OCI-LY7 (cell line): ENCODE measurements at regions not wholly inside any gene's neighbourhood (a gene's known extent, or its start where the extent isn't known, plus 50 kb on each side); places are given as distances from the start of the nearest gene placed in this dataset.

ENCODE experiments used
- EZH2phosphoT487 ChIP-seq: fragments of 200-600 bp; sonication (generic); IDR thresholded peaks from 2 replicates; pipeline ENCODE4 v1.6.1; 2018; ENCODE audit warnings: low read depth, borderline replicate concordance, mild to moderate bottlenecking, mixed run types, antibody characterized with exemption, low read length, moderate library complexity, mixed read lengths
- TF ChIP-seq, protein P1 (sequence below): fragments of 200-600 bp; sonication (generic); conservative IDR thresholded peaks from 2 replicates; pipeline ENCODE4 v1.5.1; 2014; ENCODE audit warnings: mild to moderate bottlenecking, antibody characterized with exemption, low read length, moderate library complexity, mixed read lengths

DNA sequence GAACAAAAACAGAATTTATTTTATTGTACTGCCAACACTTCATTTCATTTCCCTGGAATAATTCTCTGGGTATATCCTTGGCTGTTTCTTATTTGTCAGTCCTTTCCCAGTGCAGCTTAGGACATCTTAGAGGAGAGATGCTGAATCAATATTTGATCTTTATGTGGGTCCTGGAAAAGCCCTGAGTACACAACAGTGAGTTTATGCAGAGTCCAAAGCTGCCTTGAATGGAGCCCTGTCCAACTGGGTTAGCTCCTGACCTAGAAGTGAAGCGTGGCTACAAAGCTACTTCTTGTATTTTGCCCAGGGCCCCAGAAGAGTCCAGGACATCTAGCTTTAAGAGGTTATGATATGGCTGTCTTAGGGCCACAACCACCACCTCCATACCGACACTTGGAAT lies 378.0 kb upstream of the FAT3 start:
- TF ChIP-seq, protein P1, sequence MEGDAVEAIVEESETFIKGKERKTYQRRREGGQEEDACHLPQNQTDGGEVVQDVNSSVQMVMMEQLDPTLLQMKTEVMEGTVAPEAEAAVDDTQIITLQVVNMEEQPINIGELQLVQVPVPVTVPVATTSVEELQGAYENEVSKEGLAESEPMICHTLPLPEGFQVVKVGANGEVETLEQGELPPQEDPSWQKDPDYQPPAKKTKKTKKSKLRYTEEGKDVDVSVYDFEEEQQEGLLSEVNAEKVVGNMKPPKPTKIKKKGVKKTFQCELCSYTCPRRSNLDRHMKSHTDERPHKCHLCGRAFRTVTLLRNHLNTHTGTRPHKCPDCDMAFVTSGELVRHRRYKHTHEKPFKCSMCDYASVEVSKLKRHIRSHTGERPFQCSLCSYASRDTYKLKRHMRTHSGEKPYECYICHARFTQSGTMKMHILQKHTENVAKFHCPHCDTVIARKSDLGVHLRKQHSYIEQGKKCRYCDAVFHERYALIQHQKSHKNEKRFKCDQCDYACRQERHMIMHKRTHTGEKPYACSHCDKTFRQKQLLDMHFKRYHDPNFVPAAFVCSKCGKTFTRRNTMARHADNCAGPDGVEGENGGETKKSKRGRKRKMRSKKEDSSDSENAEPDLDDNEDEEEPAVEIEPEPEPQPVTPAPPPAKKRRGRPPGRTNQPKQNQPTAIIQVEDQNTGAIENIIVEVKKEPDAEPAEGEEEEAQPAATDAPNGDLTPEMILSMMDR: no peak
- no peak for TF ChIP-seq EZH2phosphoT487
